Activated naive CD4-positive, alpha-beta T cell (primary cell): ENCODE measurements at regions not wholly inside any gene's neighbourhood (a gene's known extent, or its start where the extent isn't known, plus 50 kb on each side); places are given as distances from the start of the nearest gene placed in this dataset.

Experiments
- DNase-seq, 4 experiments: peaks; one replicate each; lab custom pipeline; 2025; lab: John Stamatoyannopoulos, UW

DNA sequence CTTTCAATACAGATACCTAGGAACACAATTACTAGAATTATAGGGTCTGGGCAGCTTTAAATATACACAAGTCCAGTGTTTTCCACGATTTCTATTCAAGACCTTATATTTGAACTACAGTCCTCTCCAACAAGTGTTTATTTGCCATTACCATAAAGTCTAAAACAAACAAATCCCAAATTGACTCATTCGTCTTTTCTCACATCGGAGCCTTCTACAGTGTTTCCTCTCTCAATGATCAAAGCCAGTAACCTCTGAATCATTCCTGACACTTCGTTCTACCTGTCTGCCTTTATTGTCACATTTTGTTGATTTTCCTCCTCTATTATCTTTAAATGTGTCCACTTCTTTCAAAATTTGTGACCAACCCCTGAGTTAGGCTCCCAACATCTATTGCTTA is 1356.5 kb upstream of the SLC10A2 start:
- DNase-seq = no peak

DNA sequence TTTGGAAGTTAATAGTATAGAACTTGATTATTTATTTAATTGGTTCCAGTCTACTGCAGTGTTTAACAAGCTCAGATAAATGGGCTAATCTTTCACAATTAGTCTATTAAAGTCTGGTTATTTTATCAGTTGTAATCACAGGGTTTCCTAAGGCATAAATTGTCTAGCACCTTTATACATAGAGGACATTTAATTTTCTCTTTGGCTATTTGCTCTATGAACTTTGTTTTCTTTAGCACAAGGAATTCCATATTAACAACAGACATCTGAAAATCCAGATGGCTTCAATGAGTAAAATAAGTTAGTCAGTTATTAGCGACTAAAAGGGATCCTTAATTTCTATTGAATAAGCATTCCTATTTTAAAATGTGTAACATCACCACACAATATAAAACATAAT is 1350.8 kb upstream of the SLC10A2 start:
- DNase-seq = no peak

DNA sequence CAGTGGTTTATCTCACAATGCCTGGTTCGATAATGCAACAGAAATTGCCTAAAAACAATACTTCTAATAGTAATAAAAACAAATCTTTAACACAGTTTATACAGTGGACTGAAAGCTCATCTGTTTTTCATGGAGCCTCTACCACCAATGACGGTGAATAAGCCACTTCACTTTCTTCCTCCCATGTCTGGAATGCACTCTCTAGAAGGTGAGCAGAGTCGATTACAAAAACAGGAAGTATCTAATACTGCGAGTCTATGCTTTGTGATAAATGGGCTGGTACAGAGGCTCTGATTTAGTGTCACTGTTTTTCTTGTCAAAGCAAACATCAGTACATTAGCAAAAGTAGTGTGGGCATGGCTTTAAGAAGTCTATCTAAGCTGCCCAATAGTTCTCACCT is 1348.6 kb upstream of the SLC10A2 start:
- DNase-seq = no peak

DNA sequence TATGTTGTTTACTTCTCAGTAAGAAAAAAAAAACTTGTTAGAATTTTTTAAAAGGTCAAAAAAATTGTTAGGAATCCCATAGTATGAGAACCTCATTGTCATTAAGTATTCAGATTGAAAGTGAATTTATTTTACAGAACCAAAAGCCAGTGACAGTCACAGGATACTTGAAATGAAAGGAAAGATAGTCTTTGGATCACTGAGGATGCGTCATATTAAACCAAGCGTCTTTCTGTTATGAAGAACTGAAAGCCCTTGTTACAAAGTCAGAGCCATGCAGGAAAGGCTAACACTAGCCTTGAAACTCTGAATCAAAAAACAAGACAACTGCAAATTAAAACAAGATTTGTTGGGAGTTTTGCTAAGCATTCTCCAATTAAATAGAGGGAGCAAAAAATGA is 1348.0 kb upstream of the SLC10A2 start:
- DNase-seq = no peak

DNA sequence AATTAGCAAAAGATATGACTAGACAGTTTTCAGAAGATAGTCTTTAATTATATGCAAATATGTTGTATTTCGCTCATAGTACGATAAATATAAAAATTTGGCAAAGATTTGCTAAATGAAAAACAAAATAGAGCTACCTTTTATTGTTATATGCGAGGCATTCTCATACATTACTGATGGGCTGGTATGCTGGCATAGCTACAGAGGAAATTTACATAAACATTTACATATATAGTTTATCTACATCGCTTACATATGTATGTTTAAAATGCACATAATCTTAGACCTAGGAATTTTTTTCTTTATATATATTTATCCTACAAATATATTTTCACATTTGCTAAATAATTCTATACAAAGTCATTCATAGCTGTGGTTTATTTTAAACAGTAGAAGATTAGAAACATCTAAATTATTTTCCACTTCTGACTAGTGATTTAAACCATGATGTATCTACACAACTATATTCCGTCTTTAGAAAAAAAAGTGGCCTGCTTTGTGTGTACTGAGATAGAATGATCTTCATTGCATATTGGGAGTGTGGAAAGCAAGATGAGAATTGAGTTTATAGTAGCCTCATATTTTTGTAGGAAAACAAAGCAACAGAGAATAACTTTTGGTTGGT is 1345.0 kb upstream of the SLC10A2 start:
- DNase-seq = no peak

DNA sequence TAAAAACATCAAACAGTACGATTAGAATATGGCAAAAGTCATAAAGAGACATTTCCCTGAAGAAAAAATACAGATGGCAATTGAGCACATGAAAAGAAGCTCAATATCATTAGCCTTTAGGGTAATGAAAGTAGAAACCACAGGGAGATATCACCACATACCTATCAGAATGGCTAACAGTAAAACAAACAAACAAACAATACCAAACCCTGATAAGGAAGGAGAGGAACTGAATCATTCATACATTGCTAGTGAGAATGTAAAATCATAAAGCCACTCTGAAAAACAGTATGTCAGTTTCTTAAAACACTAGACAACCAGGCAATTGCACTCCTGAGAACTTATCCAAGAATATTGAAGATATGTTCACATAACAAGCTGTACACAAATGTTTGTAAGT is 1342.5 kb upstream of the SLC10A2 start:
- DNase-seq = no peak

DNA sequence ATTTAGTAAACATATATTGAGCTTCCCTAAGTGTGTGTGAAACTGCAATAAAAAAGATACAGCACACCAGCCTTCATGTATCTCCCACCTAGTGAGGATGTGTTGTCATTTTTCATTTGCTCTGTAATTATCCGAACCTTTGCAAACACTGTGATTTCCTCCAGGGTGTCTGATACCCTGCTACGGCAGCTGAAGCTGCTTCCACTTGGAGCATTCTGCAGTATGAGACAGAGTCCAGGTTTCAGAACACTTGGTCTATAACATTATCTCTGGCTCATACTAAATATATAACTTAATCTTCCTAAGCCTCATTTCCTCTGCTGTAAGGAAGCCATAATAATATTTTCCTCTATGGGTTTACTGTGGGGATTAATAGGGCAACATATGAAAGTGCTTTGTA is 1338.1 kb upstream of the SLC10A2 start:
- DNase-seq = no peak

DNA sequence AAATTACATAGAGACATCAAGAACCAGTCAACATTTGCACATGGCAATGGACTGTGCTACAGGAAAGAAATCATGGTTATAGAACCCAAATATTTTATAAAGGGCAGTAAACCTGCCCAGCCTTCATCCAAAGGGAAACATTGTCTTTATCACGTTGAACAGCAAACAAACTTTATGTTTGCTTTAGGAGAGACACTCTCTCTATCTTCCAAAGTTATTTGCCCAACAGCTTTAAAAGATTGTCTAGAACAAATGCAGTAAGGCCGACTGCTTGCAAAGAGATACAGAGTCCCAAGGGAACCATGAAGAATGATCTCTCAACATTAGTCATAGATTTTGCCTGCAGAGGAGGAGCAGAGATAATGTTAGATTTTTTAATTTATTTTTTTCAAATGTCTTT is 1323.5 kb upstream of the SLC10A2 start:
- DNase-seq = no peak

DNA sequence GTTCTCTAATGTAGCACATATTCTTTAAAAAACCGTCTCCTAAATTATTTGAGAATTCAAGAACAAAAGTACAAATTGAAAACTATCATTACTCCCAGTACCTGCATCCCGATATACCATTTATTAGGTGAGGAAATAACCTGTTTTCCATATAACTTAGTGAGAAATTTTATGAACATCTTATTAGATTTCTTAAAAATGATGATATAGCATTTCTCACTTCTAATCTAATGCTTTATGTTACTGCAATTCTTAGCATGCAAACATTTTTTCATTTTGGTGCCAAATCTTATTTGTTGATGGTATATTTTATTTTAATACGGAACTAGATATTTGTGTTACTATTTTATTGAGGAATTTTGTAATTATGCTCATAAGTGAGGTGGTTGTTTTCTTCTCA is 1321.3 kb upstream of the SLC10A2 start:
- no peak for DNase-seq

DNA sequence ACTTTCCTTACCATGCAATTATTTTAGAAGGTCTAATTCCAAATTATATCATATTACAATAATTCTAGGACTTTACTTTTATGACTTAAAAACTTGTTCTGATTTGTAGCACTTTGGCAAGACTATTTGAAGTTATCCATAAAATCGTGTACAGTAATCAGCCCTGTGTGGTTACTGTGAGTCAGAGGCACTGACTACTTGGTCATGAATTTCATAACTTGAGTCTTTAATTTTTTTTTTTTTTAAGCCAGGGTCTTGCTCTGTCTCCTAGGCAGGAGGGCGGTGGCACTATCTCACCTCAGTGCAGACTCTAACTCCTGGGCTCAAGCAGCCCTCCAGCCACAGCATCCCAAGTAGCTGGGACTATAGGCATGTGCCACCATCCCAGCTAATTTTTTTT is 1319.2 kb upstream of the SLC10A2 start:
- no peak for DNase-seq

DNA sequence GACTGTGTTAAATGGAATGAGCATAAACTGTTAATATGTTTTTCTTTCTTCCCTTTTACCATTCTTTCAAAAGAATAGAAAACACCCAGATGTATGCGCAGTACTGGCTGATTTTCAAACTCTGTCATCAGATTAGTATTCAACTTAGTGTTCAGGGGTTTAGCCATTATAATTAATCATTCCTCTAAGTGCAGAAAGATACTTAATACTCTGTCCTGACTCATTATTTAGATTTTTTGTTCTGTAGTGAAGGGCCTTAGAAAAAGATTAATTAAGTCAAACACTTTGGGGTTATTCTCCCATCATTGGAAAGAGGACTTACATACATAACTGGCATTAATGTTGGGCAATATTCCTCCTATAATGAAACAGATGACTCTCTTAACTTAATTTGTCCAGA is 1316.7 kb upstream of the SLC10A2 start:
- no peak for DNase-seq

DNA sequence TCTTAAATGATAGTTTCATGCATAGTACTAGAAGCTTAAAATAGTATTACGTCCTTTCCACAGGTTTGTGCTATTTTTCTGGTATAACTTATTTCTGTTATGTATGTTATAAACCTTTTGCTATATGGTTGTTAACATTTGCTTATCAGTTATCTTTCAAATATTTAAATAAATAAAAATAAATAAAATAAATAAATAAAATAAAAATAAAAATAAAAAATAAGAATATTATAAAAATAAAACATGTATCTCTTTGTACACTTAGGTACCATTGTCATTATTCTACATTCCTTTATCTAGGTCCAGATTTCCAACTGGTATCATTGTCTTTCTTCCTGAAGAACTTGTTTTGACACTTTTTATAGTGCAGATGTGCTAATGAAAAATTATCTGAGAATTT is 1310.4 kb upstream of the SLC10A2 start:
- DNase-seq = no peak

DNA sequence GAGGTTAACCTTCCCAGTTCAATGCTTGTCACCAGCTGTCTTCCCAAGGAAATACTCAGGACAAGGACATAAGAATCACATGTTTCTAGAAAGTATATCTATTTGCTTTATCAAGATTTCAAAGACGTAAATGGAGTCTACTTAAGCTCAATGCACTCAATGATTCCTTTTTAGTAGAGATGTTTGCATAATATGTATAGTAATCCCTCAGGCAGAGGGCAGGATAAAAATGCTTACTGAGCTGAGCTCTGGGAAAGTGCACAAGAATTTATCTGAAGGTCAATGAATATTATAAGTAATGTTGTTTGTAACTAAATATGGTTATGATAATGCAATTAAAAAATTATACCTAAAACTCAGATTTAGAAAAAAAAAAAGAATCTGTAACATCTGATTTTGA is 1309.4 kb upstream of the SLC10A2 start:
- DNase-seq = no peak

DNA sequence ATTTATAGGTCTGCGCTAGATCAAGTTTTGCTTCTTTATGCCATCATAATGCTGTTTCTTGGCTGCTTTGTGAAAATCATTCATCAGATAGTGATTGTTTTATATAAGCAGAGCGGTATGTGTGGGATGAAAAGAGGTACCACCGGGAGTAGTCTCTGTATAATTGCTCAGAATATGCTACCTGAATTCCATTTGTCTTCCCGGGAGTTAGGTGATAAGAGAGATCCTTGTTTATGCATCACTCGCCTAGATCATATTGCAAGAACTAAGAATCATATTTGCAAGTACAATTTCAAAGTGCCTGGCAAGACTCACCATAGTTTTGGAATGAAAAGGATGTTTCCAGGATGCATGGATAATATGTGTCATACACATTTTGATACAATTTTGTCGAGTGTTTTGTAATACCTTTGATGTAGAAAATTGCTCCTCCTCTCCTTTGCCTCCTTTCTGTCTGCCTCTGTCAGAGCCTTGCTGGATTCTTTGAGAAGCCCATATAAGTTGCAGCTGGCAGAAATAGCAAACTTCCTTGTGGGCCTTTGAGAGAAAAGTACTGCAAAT is 1306.0 kb upstream of the SLC10A2 start:
- DNase-seq = no peak

DNA sequence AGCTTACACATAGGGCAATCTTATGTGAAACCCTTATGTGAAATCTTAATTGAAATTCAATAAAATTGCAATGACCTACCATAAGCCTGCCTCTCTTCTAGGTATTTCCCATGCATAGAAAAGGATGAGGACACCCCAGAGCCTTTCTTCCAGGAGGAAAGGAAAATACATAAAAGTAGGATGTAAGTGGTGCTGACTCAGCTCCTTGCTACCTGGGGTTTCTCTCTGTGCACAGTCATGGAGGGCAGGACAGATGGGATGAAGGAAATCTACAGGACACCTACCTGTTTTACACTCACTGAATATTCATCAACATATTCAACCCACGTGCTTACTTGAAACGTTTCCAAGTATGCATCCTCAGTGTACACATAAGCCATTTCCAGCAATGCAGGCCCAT is 1299.2 kb upstream of the SLC10A2 start:
- no peak for DNase-seq

DNA sequence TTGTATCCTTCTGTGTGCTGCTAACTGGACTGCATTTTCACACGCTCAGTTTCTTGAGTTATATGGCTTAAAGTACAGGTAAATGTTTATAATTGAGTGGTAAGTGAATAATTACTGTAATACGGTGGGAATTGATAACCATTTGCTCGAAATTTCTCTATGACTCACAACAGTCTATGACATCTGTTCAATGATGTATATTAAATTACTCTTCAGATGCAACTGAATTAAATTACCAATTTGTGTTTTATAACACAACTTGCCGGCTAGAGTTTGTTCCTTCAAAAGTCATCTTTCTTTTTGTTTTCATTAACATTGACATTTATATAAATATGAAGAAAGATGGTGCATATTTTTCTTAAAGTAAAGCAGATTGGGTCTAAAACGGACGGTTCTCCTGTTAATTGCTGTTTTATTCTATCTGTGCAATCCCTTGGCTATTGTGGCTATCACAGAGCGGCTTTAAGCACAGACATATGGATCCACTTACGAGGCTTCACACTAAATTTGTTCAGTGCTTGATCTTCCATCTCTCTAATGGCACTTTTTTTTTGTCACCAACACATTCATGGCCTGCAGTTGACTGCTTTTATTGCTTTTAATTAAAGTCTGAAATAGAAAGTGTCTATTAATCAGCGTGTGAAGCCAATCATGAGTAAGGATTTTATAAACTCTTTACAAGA is 1291.6 kb upstream of the SLC10A2 start:
- no peak for DNase-seq

DNA sequence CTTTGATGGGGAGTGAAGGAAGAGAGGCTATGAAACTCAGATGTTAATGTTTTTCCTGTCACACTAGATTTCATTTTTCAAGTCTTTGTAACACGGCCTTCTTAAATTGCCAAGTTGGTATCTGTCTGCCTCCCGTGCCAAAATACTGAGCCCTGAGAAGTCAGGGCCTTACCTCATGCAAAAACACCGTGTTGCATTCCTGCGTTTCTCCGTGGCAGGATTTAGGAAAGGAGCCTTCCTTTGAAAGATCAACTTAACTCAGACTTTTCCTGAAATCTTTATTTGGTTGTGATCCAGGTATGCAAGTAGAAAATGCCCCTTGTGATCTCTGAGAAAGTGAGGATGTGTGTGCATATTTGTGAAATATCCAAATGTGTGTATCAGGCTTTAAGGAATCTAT is 1291.0 kb upstream of the SLC10A2 start:
- DNase-seq = no peak

DNA sequence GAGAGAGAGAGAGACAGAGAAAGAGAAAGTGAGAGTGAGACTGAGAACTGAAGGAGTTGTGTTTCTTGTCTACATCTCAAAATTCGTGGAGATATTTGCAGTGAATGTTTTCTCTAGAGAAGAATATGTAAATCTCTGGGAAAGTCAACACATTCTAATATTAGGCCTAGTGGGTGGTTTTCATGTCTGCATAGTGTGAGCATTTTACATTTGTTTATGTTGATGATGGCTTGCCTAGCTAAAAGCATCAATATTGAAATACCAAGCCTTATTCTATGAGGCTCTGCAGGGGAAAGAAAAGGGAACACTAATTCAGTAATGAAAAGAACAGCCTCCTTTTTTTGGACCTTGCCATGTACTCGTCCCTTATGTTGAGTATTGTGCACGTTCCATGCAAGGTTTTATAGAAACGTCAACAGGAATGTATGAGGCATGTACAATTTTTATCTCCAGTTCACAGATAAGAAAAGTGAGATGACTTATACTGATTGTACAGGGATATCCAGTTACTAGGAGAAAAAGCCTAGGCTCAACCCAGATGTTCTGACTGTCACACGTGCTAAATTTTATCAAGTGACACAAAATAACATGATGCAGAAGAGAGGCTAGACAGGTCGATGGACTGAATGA is 1288.9 kb upstream of the SLC10A2 start:
- no peak for DNase-seq

DNA sequence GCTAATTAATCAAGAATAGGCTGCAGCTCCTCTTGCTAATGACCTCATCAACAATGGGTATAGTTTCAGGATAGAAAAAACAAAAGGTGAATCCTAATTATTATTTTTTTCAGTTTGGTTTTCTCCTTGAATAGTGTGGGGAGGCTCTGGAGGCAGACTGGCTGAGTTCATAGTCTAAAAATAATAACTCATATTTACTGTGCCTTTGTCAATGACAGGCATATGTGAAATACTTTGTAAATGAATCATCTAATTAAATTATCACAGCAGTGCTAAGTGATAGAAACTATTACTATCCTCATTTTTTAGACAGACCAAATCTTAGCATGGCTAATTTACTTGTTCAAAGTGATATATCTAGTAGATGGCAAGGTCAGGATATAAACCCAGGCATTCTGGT is 1261.0 kb upstream of the SLC10A2 start:
- DNase-seq = no peak

DNA sequence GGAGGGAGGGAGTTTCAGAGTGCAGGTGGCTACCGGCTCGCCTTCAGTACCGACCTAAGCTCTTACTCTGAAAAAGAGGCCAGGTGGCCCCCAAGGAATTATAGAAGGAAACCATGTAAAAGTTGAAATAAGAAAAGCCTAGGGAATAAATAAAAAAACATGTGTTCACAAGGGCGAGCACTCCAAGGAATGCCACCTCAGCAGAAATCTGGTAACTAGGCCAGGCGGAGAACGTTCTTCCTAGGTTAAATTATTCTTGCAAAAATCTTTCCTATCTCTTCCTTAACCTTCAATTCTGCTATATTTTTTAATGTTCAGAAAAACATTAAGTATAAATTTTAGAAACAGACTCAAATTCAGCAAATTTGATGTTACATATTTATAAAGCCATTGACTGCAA is 1260.3 kb upstream of the SLC10A2 start:
- DNase-seq = no peak

DNA sequence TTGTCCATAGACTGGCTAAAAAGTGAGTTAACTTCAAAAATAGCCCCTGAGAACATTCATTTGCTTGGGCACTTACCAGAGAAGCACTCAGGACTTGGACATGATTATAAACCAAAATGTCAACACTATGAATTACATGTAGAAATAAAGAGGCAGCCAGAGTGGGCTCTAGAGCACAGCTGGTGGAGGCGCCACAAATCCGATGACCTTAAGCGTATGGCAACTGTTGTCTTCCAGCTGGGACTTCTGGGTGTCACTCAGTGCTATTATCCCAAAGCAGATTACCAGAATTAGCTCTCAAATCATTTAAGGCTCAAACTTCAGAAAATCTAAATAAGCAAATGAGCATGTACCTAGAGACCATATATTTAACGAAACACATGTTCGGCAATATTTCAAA is 1255.5 kb upstream of the SLC10A2 start:
- no peak for DNase-seq

DNA sequence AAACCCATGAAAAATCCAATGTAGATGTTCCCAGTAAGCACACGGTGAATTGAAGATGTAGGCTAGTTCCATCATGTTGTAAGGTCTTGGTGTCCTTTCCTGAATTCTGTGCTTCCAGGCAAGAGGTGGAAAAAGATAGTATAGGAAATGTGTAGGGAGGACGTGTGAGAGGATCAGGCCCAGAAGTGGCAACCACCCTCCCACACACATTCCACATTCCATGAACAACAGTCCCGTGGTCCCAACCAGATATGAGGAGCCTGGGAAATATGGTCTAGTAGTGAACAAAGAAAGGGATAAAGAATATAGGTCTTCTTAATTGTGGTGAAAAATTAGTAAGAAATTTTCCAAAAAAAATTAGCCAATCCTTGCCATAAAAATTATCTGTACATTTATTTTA is 1254.2 kb upstream of the SLC10A2 start:
- no peak for DNase-seq

DNA sequence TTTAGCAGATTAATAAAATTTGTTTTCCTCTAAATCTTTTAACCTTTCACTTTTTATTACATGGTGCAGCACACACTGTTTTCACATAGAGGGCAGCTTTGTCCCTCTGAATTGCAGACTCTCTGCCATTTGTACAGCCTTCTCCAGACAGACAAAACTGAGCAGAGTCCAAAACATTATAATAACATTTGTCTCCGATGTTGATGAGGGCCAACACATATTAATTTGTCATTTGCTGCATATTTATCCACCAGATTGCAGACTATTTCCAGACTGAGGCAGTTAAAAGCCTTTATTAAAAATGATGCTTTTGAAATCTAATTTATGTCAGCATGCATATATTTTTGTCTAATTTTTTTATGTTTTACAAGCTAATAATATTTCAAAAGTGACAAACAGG is 1251.9 kb upstream of the SLC10A2 start:
- DNase-seq = no peak

DNA sequence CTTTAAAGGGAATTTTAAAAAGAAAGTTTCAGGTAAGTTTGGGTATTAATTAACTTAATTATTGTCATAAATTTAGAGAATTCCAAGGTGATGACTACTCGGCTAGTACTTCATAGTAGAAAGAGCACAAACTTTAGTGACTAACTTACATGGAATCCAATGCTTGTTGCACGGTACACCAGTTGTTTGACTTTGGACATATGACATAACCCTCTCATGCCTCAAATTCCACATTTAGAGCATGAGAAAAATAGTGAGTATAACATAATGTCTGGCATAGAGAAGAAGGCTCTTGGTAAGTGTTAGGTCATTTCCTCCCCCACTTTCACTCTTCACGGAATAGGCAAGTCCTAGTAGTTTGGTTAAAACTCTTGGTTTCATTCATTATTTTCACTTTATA is 1249.4 kb upstream of the SLC10A2 start:
- DNase-seq = no peak
